ENCODE measurements at regions not wholly inside any gene's neighbourhood (a gene's known extent, or its start where the extent isn't known, plus 50 kb on each side); places are given as distances from the start of the nearest gene placed in this dataset.

DNA sequence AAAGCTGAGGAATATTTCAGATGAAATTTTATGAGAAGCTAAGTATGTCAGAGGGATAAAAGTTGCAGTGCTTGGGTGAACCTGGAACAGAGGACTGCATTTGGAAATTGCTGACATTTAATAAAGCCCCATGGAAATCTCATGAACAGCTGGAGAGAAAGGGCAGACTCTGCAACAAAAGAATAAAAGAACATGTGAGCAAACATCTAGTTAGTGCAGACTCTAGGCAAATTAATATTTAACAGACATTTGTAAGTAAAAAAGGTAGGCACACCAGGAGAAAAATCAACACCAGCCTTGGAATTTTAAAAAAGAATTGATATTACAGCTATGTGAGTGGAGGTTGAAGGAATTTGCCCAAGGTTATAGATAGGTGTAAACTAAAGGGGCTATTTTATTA, 114.6 kb upstream of the PUDP start:
- no peak overlapping the region for H3K4me3 ChIP-seq (ENCODE audit: low read depth, low read length, poor library complexity, severe bottlenecking)
- peaks cover 5% of the 10 kb centered on the region; the same call in 1 of the 2 replicates for H3K36me3 ChIP-seq (ENCODE audit: insufficient read depth, low read length)
- no peak for TF ChIP-seq EZH2 (IDR thresholded peaks at IDR 0.05; ENCODE audit: borderline replicate concordance, low read length)
- TF ChIP-seq, protein P1, sequence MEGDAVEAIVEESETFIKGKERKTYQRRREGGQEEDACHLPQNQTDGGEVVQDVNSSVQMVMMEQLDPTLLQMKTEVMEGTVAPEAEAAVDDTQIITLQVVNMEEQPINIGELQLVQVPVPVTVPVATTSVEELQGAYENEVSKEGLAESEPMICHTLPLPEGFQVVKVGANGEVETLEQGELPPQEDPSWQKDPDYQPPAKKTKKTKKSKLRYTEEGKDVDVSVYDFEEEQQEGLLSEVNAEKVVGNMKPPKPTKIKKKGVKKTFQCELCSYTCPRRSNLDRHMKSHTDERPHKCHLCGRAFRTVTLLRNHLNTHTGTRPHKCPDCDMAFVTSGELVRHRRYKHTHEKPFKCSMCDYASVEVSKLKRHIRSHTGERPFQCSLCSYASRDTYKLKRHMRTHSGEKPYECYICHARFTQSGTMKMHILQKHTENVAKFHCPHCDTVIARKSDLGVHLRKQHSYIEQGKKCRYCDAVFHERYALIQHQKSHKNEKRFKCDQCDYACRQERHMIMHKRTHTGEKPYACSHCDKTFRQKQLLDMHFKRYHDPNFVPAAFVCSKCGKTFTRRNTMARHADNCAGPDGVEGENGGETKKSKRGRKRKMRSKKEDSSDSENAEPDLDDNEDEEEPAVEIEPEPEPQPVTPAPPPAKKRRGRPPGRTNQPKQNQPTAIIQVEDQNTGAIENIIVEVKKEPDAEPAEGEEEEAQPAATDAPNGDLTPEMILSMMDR (IDR thresholded peaks at IDR 0.05; ENCODE audit: low read length): no peak
- no peaks in the 10 kb centered on the region for H3K9me3 ChIP-seq (ENCODE audit: low read length)
- no peaks in the 10 kb centered on the region for H3K27me3 ChIP-seq (ENCODE audit: insufficient read depth, low read length)
- H3F3A ChIP-seq (ENCODE audit: insufficient read depth, low read length): no peaks in the 10 kb centered on the region
- H2AFZ ChIP-seq (ENCODE audit: low read length): no peak overlapping the region
- peaks cover 39% of the 10 kb centered on the region for H3K4me1 ChIP-seq (ENCODE audit: insufficient read depth, low read length, severe bottlenecking)
- H3K9me2 ChIP-seq (ENCODE audit: low read depth, low read length): no peaks in the 10 kb centered on the region
- H3K9ac ChIP-seq (ENCODE audit: low read length): no peak overlapping the region
- H4K20me1 ChIP-seq (ENCODE audit: insufficient read depth, low read length): no peaks in the 10 kb centered on the region
- peak overlapping the region; percentile 86 for H3K27ac ChIP-seq (ENCODE audit: low read depth, low read length, poor library complexity, severe bottlenecking)
- no peaks in the 10 kb centered on the region for H3K79me2 ChIP-seq (ENCODE audit: insufficient read depth, low read length)
- H3K4me2 ChIP-seq (ENCODE audit: low read length): no peak overlapping the region

DNA sequence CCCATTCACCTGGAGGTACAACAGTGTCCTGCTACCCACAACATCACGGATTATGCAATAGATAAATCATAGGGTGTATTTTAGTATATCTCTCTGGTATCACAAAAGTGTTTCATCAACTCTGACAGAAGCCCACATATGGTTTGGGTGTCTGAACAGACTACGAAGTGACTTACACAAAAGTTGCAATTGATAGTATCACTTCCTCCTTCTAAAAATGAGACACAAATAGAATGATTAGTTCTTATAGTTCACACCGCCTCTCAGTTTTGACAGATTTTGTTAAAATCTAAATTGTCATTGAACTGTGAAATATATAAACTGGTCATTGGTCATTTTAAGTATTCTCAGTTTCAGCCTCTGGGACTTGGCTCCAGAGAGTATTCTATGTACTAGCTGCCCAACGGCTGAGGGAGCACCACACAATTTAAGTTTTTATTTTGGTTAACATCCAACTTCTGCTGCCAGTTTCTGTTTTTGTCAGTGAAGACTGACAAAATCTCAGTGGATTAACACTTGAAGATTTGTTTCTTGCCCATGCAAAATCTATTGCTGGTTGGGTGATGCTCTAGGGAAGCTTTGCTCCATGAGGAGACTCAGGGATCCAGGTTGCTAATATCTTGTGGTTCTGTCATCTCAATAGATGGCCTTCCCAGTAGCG, 113.8 kb upstream of the PUDP start:
- H3K4me2 ChIP-seq (ENCODE audit: low read length): peak overlapping the region; percentile 11
- peak overlapping the region; percentile 86 for H3K27ac ChIP-seq (ENCODE audit: low read depth, low read length, poor library complexity, severe bottlenecking)
- no peaks in the 10 kb centered on the region for H3K9me3 ChIP-seq (ENCODE audit: low read length)
- no peaks in the 10 kb centered on the region for H3K9me2 ChIP-seq (ENCODE audit: low read depth, low read length)
- H3K4me1 ChIP-seq (ENCODE audit: insufficient read depth, low read length, severe bottlenecking): peaks cover 39% of the 10 kb centered on the region
- no peaks in the 10 kb centered on the region for H3K79me2 ChIP-seq (ENCODE audit: insufficient read depth, low read length)
- H3K9ac ChIP-seq (ENCODE audit: low read length): peak overlapping the region; percentile 19; the same call in 1 of the 2 replicates
- no peak overlapping the region for H2AFZ ChIP-seq (ENCODE audit: low read length)
- no peaks in the 10 kb centered on the region for H3F3A ChIP-seq (ENCODE audit: insufficient read depth, low read length)
- TF ChIP-seq, protein P1 (IDR thresholded peaks at IDR 0.05; ENCODE audit: low read length): no peak
- TF ChIP-seq EZH2 (IDR thresholded peaks at IDR 0.05; ENCODE audit: borderline replicate concordance, low read length): no peak
- no peak overlapping the region for H3K4me3 ChIP-seq (ENCODE audit: low read depth, low read length, poor library complexity, severe bottlenecking)
- H3K27me3 ChIP-seq (ENCODE audit: insufficient read depth, low read length): no peaks in the 10 kb centered on the region
- H4K20me1 ChIP-seq (ENCODE audit: insufficient read depth, low read length): no peaks in the 10 kb centered on the region
- peaks cover 10% of the 10 kb centered on the region; the same call in 1 of the 2 replicates for H3K36me3 ChIP-seq (ENCODE audit: insufficient read depth, low read length)

DNA sequence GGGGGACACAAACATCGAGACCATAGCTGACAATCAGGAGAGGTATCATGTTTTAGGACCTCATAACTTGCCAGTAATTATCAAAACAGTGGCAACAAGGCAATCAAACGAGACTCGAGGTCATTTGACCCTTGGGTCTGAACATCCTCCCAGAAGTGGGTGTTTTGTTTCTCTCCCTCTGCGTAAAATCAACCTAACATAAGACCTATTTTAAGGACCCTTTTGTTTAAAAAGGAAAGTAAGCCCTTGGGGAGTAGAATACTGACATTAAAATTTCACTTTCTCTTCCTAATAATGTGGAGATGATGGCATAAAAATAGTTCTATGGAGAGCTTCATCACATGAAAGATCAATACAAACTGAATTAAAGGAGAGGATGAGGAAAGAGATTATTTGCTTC, 106.2 kb upstream of the PUDP start:
- TF ChIP-seq, protein P1 (IDR thresholded peaks at IDR 0.05; ENCODE audit: low read length): no peak
- no peak for TF ChIP-seq EZH2 (IDR thresholded peaks at IDR 0.05; ENCODE audit: borderline replicate concordance, low read length)
- Histone ChIP-seq H3K9ac (ENCODE audit: low read length) (no peak overlapping the region), H3K9me3 (ENCODE audit: low read length) (no peaks in the 10 kb centered on the region), H4K20me1 (ENCODE audit: insufficient read depth, low read length) (no peaks in the 10 kb centered on the region), H3K27ac (ENCODE audit: low read depth, low read length, poor library complexity, severe bottlenecking) (no peak overlapping the region), H3K79me2 (ENCODE audit: insufficient read depth, low read length) (no peaks in the 10 kb centered on the region), H3K4me2 (ENCODE audit: low read length) (no peak overlapping the region), H2AFZ (ENCODE audit: low read length) (no peak overlapping the region), H3K4me3 (ENCODE audit: low read depth, low read length, poor library complexity, severe bottlenecking) (no peak overlapping the region), H3K9me2 (ENCODE audit: low read depth, low read length) (no peaks in the 10 kb centered on the region), H3K4me1 (ENCODE audit: insufficient read depth, low read length, severe bottlenecking) (no peaks in the 10 kb centered on the region), H3K36me3 (ENCODE audit: insufficient read depth, low read length) (peaks cover 23% of the 10 kb centered on the region), H3K27me3 (ENCODE audit: insufficient read depth, low read length) (no peaks in the 10 kb centered on the region), H3F3A (ENCODE audit: insufficient read depth, low read length) (no peaks in the 10 kb centered on the region)
